Lung (tissue), 11 donors: ENCODE measurements at regions not wholly inside any gene's neighbourhood (a gene's known extent, or its start where the extent isn't known, plus 50 kb on each side); places are given as distances from the start of the nearest gene placed in this dataset.

ENCODE experiments used
- ATAC-seq: fragments of 200-7000 bp; cut with Tn5 transposase; one replicate; pipeline ENCODE4 v1.9.1; 2020; ENCODE audit warnings: moderate number of reproducible peaks; ENCODE audit not compliant: insufficient read depth, low FRiP score
- DNase-seq, 3 donors: peaks; one replicate each; pipeline ENCODE4 v3.0.0-alpha.2; 2013 to 2017
- H3K27ac ChIP-seq, 2 donors: one replicate each; pipeline ENCODE4 v1.5.1; 2013; ENCODE audit warnings: mild to moderate bottlenecking in 2 of 2, moderate library complexity in 2 of 2, control low read depth in 1 of 2, inconsistent platforms in 1 of 2, low read depth in 1 of 2, low read length in 1 of 2
- H3K27me3 ChIP-seq, 3 donors: one replicate each; pipeline ENCODE4 v1.5.1; 2013; ENCODE audit warnings: low read length in 2 of 3; ENCODE audit not compliant: control insufficient read depth in 3 of 3, insufficient read depth in 3 of 3
- H3K36me3 ChIP-seq, 4 donors: one replicate each; pipeline ENCODE4 v1.5.1; 2013; ENCODE audit warnings: low read length in 4 of 4, mild to moderate bottlenecking in 1 of 4, moderate library complexity in 1 of 4; ENCODE audit not compliant: control insufficient read depth in 4 of 4, insufficient read depth in 4 of 4
- H3K4me1 ChIP-seq, 5 donors: one replicate each; pipeline ENCODE4 v1.5.1; 2013; ENCODE audit warnings: low read length in 5 of 5, mild to moderate bottlenecking in 2 of 5, moderate library complexity in 1 of 5; ENCODE audit not compliant: control insufficient read depth in 5 of 5, insufficient read depth in 5 of 5
- H3K4me3 ChIP-seq: one replicate; pipeline ENCODE4 v1.5.1; 2013; ENCODE audit warnings: mild to moderate bottlenecking, control low read depth, moderate library complexity
- H3K9ac ChIP-seq, 2 donors: one replicate each; pipeline ENCODE4 v1.5.1; 2013; ENCODE audit warnings: low read length in 2 of 2, control low read depth in 1 of 2; ENCODE audit not compliant: insufficient read depth in 1 of 2
- H3K9me3 ChIP-seq, 4 donors: one replicate each; pipeline ENCODE4 v1.5.1; 2013; ENCODE audit warnings: low read length in 3 of 4, mild to moderate bottlenecking in 1 of 4, moderate library complexity in 1 of 4; ENCODE audit not compliant: control insufficient read depth in 4 of 4, insufficient read depth in 3 of 4
- WGBS, 2 donors: extraction: QIAGEN DNeasy Blood & Tissue Kit; methylation state at CpG; one replicate each; pipeline ENCODE4 v1.1.7; 2013; 5-methylcytosine and 5-hydroxymethylcytosine counted together
- TF ChIP-seq, protein P1 (sequence below): IDR thresholded peaks from 2 replicates; pipeline ENCODE4 v1.5.1; 2012; ENCODE audit warnings: mild to moderate bottlenecking; ENCODE audit errors: control extremely low read depth, extremely low read depth
- donor health status: control.
- donor health status: control.
- donor health status: Bipolar disorder and iron deficiency.
- donor health status: healthy.
- donor health status: DM: yes; HTN: yes; CAD: no.

DNA sequence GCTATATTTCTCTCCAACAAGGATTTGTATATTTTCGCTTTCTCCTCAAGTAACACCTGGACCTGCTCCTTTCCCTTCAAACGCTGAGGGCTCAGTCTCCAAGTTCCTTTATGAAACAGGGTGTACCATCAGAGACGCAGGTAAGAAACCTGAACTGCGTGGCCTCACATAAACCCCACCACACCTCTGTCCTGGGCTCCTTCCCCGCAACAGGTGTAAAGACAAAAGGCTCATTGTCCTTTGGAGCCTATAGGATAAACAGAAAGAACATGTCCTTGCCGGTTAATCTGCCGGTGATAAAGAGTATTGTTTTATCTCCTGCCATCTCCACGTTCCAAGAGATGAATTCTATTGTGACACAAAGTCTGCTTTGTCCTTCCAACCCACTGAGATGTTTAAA, 111.8 kb upstream of the ADAMTS9 start:
- WGBS, 2 donors: 83 to 85% methylated on average over 8 of the region's 8 CpGs

DNA sequence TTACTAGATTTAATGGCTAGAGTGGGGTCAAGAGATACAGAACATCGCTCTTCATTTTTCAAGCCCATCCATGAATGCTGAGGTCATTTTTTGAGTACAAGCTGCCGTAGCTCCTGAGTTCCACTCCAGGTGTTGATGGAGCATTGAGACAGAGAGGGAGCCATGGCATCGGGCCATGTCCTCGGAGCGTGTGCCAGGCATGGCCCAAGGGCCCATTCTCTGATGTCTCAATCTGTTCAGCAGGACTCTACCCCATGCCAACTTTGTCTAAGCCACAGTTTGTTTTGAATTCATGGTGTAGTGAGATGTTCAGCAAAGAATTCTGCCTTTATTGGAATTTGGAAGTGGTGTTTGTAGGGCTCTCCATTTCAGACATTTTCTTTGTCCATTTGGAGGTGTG, 110.5 kb upstream of the ADAMTS9 start:
- TF ChIP-seq, protein P1, sequence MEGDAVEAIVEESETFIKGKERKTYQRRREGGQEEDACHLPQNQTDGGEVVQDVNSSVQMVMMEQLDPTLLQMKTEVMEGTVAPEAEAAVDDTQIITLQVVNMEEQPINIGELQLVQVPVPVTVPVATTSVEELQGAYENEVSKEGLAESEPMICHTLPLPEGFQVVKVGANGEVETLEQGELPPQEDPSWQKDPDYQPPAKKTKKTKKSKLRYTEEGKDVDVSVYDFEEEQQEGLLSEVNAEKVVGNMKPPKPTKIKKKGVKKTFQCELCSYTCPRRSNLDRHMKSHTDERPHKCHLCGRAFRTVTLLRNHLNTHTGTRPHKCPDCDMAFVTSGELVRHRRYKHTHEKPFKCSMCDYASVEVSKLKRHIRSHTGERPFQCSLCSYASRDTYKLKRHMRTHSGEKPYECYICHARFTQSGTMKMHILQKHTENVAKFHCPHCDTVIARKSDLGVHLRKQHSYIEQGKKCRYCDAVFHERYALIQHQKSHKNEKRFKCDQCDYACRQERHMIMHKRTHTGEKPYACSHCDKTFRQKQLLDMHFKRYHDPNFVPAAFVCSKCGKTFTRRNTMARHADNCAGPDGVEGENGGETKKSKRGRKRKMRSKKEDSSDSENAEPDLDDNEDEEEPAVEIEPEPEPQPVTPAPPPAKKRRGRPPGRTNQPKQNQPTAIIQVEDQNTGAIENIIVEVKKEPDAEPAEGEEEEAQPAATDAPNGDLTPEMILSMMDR: no peak
- no peak overlapping the region for H3K9ac ChIP-seq
- H3K9me3 ChIP-seq: no peaks in the 10 kb centered on the region
- no peak overlapping the region for H3K4me3 ChIP-seq
- H3K4me1 ChIP-seq: peaks cover 0 to 5% (median 2%) of the 10 kb centered on the region in 5 donors
- peaks cover 0 to 4% (median 0%) of the 10 kb centered on the region in 4 donors for H3K36me3 ChIP-seq
- ATAC-seq (no peak), DNase-seq (no peak)
- no peaks in the 10 kb centered on the region for H3K27me3 ChIP-seq
- WGBS, 2 donors: 70 to 74% methylated on average over 5 of the region's 5 CpGs
- no peak overlapping the region for H3K27ac ChIP-seq

More for the DNA sequence above, 111.8 kb upstream of the ADAMTS9 start:
- no peak for DNase-seq
- H3K27me3 ChIP-seq: no peaks in the 10 kb centered on the region
- H3K4me3 ChIP-seq: no peak overlapping the region
- no peak for ATAC-seq
- H3K4me1 ChIP-seq: peaks cover 0 to 9% (median 2%) of the 10 kb centered on the region in 5 donors
- TF ChIP-seq, protein P1: no peak
- no peaks in the 10 kb centered on the region for H3K9me3 ChIP-seq
- H3K36me3 ChIP-seq: peaks cover 0 to 4% (median 0%) of the 10 kb centered on the region in 4 donors
- H3K9ac ChIP-seq: no peak overlapping the region
- H3K27ac ChIP-seq: no peak overlapping the region

DNA sequence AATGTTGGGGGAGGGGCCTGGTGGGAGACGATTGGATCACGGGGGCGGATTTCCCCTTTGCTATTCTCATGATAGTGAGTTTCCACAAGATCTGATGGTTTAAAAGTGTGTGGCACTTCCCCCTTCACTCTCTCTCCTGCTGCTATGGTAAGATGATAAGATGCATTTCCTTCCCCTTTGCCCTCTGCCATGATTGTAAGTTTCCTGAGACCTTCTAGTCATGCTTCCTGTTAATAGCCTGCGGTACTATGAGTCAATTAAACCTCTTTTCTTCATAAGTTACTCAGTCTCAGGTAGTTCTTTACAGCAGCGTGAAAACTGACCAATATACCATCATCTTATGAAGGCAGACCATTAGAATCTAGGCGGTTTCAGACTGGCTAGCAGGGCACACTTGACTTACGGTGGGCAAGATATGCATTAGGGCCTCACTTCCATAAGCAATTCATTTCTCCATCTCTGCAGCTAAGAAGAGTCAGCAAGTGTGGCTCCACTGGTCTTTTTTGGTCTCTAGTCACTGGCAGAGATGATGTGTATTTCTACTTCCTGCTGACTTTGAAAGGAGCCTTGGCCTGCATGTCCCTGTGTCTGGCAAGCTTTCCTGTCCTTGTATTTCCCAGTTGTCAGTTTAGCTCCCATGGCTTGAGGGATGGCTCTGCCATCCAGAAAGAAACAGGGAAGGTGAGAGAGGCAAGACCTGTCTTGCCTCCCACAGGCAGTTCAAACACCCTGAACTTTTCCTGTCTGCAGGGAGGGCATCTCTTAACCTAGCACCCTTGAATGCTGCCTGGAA, 109.0 kb upstream of the ADAMTS9 start:
- no peaks in the 10 kb centered on the region for H3K9me3 ChIP-seq
- DNase-seq (no peak), ATAC-seq (no peak)
- no peak overlapping the region for H3K4me3 ChIP-seq
- H3K27ac ChIP-seq: peak overlapping the region in 1 of 2 donors; percentile 42
- H3K36me3 ChIP-seq: peaks cover 0 to 4% (median 0%) of the 10 kb centered on the region in 4 donors
- WGBS, 2 donors: 57 to 58% methylated on average over 7 of the region's 7 CpGs
- no peak overlapping the region for H3K9ac ChIP-seq
- H3K4me1 ChIP-seq: peaks cover 0 to 12% (median under 1%) of the 10 kb centered on the region in 5 donors
- no peaks in the 10 kb centered on the region for H3K27me3 ChIP-seq
- TF ChIP-seq, protein P1: no peak
